CD4-positive, CD25-positive, alpha-beta regulatory T cell (primary cell): ENCODE measurements at regions not wholly inside any gene's neighbourhood (a gene's known extent, or its start where the extent isn't known, plus 50 kb on each side); places are given as distances from the start of the nearest gene placed in this dataset.
"Not testable (repeated sequence)": the region's sequence is repeated elsewhere in the genome, so short reads cannot be mapped to it uniquely, and the experiment has no call there.

Experiments used
- ATAC-seq, 2 donors: fragments of 150-1000 bp; cut with Tn5 transposase; one replicate each; pipeline ENCODE4 v1.10.0; 2021; ENCODE audit warnings: low read depth in 2 of 2, moderate number of reproducible peaks in 2 of 2, moderate library complexity in 1 of 2
- DNase-seq, 3 donors: peaks; one replicate each; pipeline versions ENCODE4 v3.0.0 to v3.0.0-alpha.2; 2012 to 2022; ENCODE audit warnings: mixed read lengths in 1 of 3
- H3K27ac ChIP-seq: one replicate; pipeline ENCODE4 v1.7.0; 2013; ENCODE audit warnings: mild to moderate bottlenecking, low read length; ENCODE audit not compliant: insufficient read depth, poor library complexity, severe bottlenecking
- H3K27me3 ChIP-seq: one replicate; pipeline ENCODE4 v1.7.0; 2013; ENCODE audit warnings: low read length; ENCODE audit not compliant: control insufficient read depth, insufficient read depth
- H3K36me3 ChIP-seq: one replicate; pipeline ENCODE4 v1.7.0; 2013; ENCODE audit warnings: mild to moderate bottlenecking, low read length, moderate library complexity; ENCODE audit not compliant: control insufficient read depth, insufficient read depth
- H3K4me1 ChIP-seq: 2 replicates; pipeline ENCODE4 v1.7.0; 2013; ENCODE audit warnings: mild to moderate bottlenecking, low read length; ENCODE audit not compliant: insufficient read depth, control insufficient read depth, poor library complexity, severe bottlenecking
- H3K4me3 ChIP-seq: one replicate; pipeline ENCODE4 v1.7.0; 2013; ENCODE audit warnings: low read depth, mild to moderate bottlenecking, low read length, moderate library complexity
- H3K9me3 ChIP-seq, 2 experiments: 1 replicate in 1 of 2; 2 replicates in 1 of 2; pipeline ENCODE4 v1.7.0; 2013; ENCODE audit warnings: low read length in 2 of 2, mild to moderate bottlenecking in 1 of 2, moderate library complexity in 1 of 2; ENCODE audit not compliant: control insufficient read depth in 2 of 2
- H3K27ac Mint-ChIP-seq, 3 donors: one replicate each; pipeline ENCODE4 v1.8.0; 2020 to 2022; ENCODE audit warnings: mild to moderate bottlenecking in 3 of 3, mixed read lengths in 3 of 3, moderate library complexity in 2 of 3
- H3K27me3 Mint-ChIP-seq: one replicate; pipeline ENCODE4 v1.8.0; 2022; ENCODE audit warnings: mild to moderate bottlenecking, mixed read lengths
- H3K36me3 Mint-ChIP-seq: one replicate; pipeline ENCODE4 v1.8.0; 2020; ENCODE audit warnings: mixed read lengths
- H3K4me1 Mint-ChIP-seq, 4 donors: one replicate each; pipeline ENCODE4 v1.8.0; 2020 to 2022; ENCODE audit warnings: mixed read lengths in 4 of 4, mild to moderate bottlenecking in 1 of 4
- H3K4me3 Mint-ChIP-seq, 4 donors: one replicate each; pipeline ENCODE4 v1.8.0; 2020 to 2022; ENCODE audit warnings: mild to moderate bottlenecking in 4 of 4, mixed read lengths in 4 of 4, moderate library complexity in 3 of 4
- H3K9me3 Mint-ChIP-seq, 7 donors: one replicate each; pipeline ENCODE4 v1.8.0; 2020 to 2022; ENCODE audit warnings: mixed read lengths in 7 of 7, mild to moderate bottlenecking in 3 of 7, moderate library complexity in 2 of 7

GRCh38 chr9:62874213-62874612 lies 1684.4 kb downstream of the SPATA31A7 start:
- not testable (repeated sequence) for H3K27ac Mint-ChIP-seq, DNase-seq, H3K9me3 Mint-ChIP-seq, ATAC-seq, H3K4me1 Mint-ChIP-seq, H3K27me3 ChIP-seq, H3K4me3 Mint-ChIP-seq, H3K27ac ChIP-seq, H3K4me3 ChIP-seq, H3K36me3 Mint-ChIP-seq, H3K4me1 ChIP-seq, H3K36me3 ChIP-seq, H3K9me3 ChIP-seq
- H3K27me3 Mint-ChIP-seq: peaks cover 32% of the 10 kb centered on the region

- not testable (repeated sequence) for H3K27ac Mint-ChIP-seq, H3K27ac ChIP-seq, H3K4me3 Mint-ChIP-seq, H3K4me1 Mint-ChIP-seq, H3K36me3 Mint-ChIP-seq, H3K9me3 Mint-ChIP-seq, H3K36me3 ChIP-seq, DNase-seq, H3K27me3 ChIP-seq, H3K4me3 ChIP-seq, H3K9me3 ChIP-seq, ATAC-seq, H3K4me1 ChIP-seq
- H3K27me3 Mint-ChIP-seq: peaks cover 31% of the 10 kb centered on the region
Measured at GRCh38 chr9:62874745-62875599, 1685.1 kb downstream of the SPATA31A7 start.

GRCh38 chr9:62877552-62877951 lies 1687.7 kb downstream of the SPATA31A7 start:
- H3K27ac ChIP-seq, H3K4me1 ChIP-seq, H3K4me3 Mint-ChIP-seq, H3K27ac Mint-ChIP-seq, H3K9me3 Mint-ChIP-seq, ATAC-seq, H3K27me3 ChIP-seq, H3K36me3 ChIP-seq, H3K4me3 ChIP-seq, H3K36me3 Mint-ChIP-seq, H3K9me3 ChIP-seq, DNase-seq, H3K4me1 Mint-ChIP-seq: not testable (repeated sequence)
- peaks cover 26% of the 10 kb centered on the region for H3K27me3 Mint-ChIP-seq

GRCh38 chr9:62877987-62878386 lies 1688.2 kb downstream of the SPATA31A7 start:
- H3K4me3 ChIP-seq, H3K27ac ChIP-seq, H3K4me1 ChIP-seq, DNase-seq, H3K4me1 Mint-ChIP-seq, H3K9me3 Mint-ChIP-seq, H3K27me3 ChIP-seq, ATAC-seq, H3K36me3 ChIP-seq, H3K27ac Mint-ChIP-seq, H3K4me3 Mint-ChIP-seq, H3K36me3 Mint-ChIP-seq, H3K9me3 ChIP-seq: not testable (repeated sequence)
- H3K27me3 Mint-ChIP-seq: peaks cover 23% of the 10 kb centered on the region

- not testable (repeated sequence) for H3K27ac Mint-ChIP-seq, ATAC-seq, H3K36me3 ChIP-seq, H3K27me3 ChIP-seq, H3K36me3 Mint-ChIP-seq, H3K4me1 ChIP-seq, H3K9me3 ChIP-seq, H3K4me3 ChIP-seq, H3K9me3 Mint-ChIP-seq, H3K4me3 Mint-ChIP-seq, DNase-seq, H3K27ac ChIP-seq, H3K4me1 Mint-ChIP-seq
- peaks cover 17% of the 10 kb centered on the region for H3K27me3 Mint-ChIP-seq
Measured at GRCh38 chr9:62880453-62880852, 1690.6 kb downstream of the SPATA31A7 start.

- not testable (repeated sequence) for ATAC-seq, H3K36me3 ChIP-seq, H3K4me3 Mint-ChIP-seq, H3K36me3 Mint-ChIP-seq, H3K4me3 ChIP-seq, H3K4me1 Mint-ChIP-seq, H3K27ac Mint-ChIP-seq, H3K27me3 ChIP-seq, H3K9me3 Mint-ChIP-seq, H3K9me3 ChIP-seq, DNase-seq, H3K27ac ChIP-seq, H3K4me1 ChIP-seq
- peaks cover 17% of the 10 kb centered on the region for H3K27me3 Mint-ChIP-seq
Measured at GRCh38 chr9:62880971-62881370, 1691.1 kb downstream of the SPATA31A7 start.

- not testable (repeated sequence) for H3K9me3 ChIP-seq, H3K36me3 Mint-ChIP-seq, H3K27ac Mint-ChIP-seq, H3K27me3 ChIP-seq, H3K36me3 ChIP-seq, ATAC-seq, H3K4me1 ChIP-seq, H3K4me1 Mint-ChIP-seq, H3K4me3 Mint-ChIP-seq, H3K27ac ChIP-seq, H3K4me3 ChIP-seq, H3K9me3 Mint-ChIP-seq, DNase-seq
- H3K27me3 Mint-ChIP-seq: peaks cover 17% of the 10 kb centered on the region
Measured at GRCh38 chr9:62881811-62882210, 1692.0 kb downstream of the SPATA31A7 start.

- H3K9me3 Mint-ChIP-seq, H3K36me3 ChIP-seq, H3K4me3 Mint-ChIP-seq, H3K27me3 ChIP-seq, H3K36me3 Mint-ChIP-seq, H3K27ac Mint-ChIP-seq, DNase-seq, H3K9me3 ChIP-seq, H3K4me1 ChIP-seq, H3K27ac ChIP-seq, H3K4me1 Mint-ChIP-seq, ATAC-seq, H3K4me3 ChIP-seq: not testable (repeated sequence)
- peaks cover 17% of the 10 kb centered on the region for H3K27me3 Mint-ChIP-seq
Measured at GRCh38 chr9:62882717-62883116, 1692.9 kb downstream of the SPATA31A7 start.
